ENCODE measurements at regions not wholly inside any gene's neighbourhood (a gene's known extent, or its start where the extent isn't known, plus 50 kb on each side); places are given as distances from the start of the nearest gene placed in this dataset.
"Not testable (repeated sequence)": the region's sequence is repeated elsewhere in the genome, so short reads cannot be mapped to it uniquely, and the experiment has no call there.

DNA sequence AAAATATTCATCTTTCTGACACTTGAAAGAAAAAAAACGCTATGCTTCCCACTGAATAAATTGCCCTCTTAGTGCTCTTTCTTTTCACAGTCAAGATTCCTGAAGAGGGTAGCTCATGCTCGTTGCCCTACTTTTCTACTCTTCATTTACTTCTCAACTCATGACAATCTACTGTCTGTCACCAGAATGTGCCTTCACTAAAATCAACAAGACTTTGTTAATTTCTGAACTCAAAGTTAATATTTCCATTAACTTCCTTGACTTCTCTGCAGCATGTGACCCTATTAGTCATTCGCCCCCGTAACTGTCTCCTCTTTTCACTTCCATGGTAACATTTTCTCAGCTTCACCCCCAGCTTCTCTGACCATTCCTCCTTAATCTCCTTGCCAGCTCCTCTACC lies 98.9 kb upstream of the MAPRE2 start:
- H3K27ac ChIP-seq = no peak overlapping the region
- no peak overlapping the region for H3K4me3 ChIP-seq

DNA sequence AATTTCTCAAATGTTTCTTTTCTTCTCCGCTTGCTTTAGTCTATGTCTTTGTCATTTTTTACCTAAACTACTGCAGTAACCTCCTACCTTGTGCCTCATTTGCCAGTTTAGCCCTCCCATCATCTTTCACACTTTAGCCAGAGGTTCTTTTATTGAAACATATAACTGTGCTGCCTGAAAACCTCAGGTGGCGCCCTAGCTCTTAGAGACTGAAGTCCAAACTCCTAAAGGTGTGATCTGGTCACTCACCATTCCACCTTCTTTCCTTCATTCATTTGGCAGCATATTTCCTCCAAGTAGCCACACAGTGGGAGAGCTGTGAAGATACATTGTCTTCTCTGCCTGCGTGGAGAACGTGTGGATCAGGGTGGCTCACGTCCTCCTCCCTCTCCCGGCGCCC lies 98.2 kb upstream of the MAPRE2 start:
- Histone ChIP-seq H3K4me3 (no peak overlapping the region), H3K27ac (no peak overlapping the region)

GRCh38 chr18:34943587-34943986 lies 97.6 kb upstream of the MAPRE2 start:
- no peak overlapping the region for H3K4me3 ChIP-seq
- no peak overlapping the region for H3K27ac ChIP-seq

- Histone ChIP-seq H3K4me3 (no peak overlapping the region), H3K27ac (no peak overlapping the region)
Observed at GRCh38 chr18:34947711-34948125, 93.5 kb upstream of the MAPRE2 start.

DNA sequence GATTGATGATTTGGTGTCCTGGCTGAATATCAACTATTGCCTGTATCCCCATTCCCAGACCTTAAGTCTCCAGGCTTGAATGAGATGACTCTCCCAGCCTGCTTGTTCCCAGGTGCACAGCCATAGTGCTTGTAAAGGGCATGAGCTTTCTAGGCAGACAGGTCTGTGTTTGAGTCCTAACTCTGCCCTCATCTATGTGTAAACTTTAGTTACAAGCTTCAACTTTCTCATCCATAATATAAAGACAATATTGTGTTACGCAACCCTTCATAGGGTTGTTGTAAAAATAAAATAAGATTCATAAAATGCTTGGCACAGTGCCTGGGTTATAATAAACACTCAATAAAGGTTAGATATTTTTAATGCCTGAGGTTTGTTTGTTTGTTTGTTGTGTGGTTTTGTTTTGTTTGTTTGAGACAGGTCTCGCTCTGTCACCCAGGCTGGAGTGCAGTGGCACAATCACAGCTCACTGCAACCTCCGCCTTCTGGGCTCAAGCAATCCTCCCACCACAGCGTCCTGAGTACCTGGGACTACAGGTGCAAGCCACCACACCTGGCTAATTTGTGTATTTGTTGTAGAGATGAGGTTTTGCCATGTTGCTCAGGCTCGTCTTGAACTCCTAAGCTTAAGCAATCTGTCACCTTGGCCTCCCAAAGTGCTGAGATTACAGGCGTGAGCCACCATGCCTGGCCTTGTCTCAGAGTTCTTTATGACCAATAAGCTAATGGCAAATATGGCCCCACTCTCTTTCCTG lies 89.4 kb upstream of the MAPRE2 start:
- no peak overlapping the region for H3K4me3 ChIP-seq

GRCh38 chr18:34953212-34953611 lies 88.0 kb upstream of the MAPRE2 start:
- Histone ChIP-seq H3K4me3 (no peak overlapping the region), H3K27ac (no peak overlapping the region)

More for the DNA sequence above, 89.4 kb upstream of the MAPRE2 start:
- no peak overlapping the region for H3K27ac ChIP-seq

DNA sequence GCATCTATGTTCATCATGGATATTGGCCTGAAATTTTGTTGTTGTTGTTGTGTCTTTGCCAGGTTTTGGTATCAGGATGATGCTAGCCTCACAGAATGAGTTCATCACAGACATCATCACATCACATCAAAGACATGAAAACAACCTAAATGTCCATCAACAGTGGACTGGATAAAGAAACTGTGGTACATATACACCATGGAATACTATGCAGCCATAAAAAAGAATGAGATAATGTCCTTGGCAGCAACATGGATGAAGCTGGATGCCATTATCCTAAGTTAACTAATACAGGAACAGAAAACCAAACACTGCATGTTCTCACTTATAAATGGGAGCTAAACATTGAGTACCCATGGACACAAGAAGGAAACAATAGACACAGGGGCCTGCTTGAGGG lies 85.7 kb upstream of the MAPRE2 start:
- H3K4me3 ChIP-seq, H3K27ac ChIP-seq: not testable (repeated sequence)

DNA sequence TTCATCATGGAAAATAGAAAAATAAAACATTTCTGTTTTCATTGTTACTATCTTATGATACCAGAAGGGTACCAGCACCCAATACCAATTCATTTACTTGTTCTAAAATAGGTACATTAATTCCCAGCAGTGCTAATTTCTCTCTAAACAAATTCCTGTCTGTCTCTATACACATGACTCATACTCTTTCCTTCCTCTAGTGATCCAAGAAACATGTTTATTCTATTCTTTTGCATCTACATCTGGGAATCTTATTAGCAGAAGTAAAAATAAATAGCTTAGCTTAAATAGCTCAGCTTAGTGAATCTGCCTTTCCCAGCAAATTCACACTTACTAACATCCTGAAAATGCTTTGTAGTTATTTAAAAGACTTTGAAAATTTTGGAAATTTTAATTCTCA lies 84.5 kb upstream of the MAPRE2 start:
- Histone ChIP-seq H3K27ac (no peak overlapping the region), H3K4me3 (no peak overlapping the region)

DNA sequence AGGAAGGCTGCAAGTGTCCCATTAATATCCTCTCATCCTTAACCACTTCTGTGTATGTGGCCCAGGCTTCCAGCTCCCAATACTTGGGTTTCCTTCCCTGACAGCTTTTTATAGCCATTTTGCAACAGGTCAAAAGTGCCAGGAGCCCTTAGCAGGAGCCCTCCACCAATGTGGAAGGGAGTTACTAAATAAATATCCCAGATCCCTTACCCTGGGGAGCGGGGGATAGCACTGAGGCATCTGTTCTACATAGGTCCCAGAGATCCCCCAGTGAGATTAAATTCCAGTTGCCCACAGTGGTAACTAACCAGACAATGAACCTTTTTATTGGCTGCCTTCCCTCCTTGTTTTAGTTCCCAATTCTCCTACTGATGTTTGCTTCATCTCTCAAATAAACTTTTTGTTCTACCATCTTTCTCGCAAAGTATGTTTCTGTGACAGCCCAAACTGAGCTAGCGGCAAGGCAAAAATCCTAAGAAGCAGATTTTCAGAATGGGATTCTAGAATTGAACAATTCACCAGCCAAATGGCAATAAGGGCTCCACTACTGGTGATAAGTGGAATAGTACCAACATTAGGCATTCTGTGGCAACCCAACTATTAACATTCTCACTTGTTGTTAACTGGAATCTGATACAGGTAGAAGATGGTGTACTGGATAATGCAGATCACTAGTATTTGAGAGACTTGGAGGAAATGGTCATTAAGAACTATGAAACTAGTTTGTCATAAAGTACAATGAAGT lies 83.9 kb upstream of the MAPRE2 start:
- Histone ChIP-seq H3K27ac (no peak overlapping the region), H3K4me3 (no peak overlapping the region)

DNA sequence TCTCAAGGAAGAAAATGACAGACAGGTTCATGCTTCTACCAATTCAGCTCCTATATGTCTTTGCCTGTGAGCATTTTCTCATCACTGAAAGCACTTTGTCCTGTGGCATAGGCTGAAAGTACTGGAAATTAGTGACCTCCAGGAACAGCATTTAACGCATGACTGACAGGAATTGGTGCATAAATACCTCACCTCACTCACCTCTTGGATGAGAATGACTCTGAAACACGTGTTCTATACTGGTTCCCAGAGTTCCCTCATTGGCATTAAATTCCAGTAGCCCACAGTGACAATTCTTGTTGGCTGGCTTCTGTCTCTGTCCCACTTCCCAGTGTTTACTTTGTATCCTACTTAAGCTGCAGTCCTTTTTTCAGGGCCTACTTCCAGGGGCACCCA lies 83.4 kb upstream of the MAPRE2 start:
- no peak overlapping the region for H3K27ac ChIP-seq
- H3K4me3 ChIP-seq = no peak overlapping the region

DNA sequence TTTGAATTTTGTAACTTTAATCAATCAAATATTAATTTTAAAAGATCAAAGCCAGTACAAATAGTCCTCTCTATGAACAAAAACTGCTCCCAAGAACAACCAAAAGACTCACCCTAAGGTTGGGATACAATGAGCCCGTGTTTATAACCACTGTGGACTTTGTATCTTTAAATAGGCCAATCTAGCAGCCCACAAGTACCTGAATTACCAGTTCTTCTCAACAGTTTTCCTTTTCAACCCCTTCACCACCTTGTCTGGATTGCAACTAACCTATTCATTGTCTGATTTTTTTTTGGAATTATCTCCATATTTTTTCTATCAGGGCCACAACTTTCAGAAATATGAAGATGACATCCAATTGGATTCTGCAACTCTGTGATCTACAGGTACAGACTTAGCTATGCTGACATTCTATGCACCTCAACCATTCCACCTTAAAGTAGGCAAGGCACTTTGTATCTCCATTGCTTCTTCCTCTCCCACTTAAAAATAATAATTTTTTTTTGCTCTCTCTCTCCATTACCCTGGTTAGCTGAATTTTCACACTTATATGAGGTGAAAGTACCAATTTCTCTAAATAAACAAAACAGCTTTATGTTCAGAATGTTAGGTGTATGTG lies 81.9 kb upstream of the MAPRE2 start:
- H3K4me3 ChIP-seq = no peak overlapping the region
- no peak overlapping the region for H3K27ac ChIP-seq

DNA sequence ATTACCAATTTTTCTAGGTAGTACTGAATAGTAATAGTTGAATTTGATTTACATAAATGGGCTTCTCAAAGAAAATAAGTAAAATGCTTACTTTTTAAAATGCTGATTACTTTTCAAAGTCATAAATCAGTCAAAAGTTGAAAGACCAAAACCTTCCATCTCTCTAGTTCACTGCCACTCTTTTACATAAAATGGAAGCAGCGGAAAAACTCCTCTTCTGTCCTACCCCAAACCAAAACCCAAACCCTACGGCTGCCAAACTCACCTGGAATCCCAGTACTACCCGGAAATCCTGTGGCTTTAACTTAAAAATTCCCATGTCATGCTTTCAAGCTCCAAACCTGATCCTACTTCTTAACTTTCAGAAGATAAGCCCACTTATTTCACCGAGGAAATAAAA lies 81.2 kb upstream of the MAPRE2 start:
- H3K27ac ChIP-seq = no peak overlapping the region
- H3K4me3 ChIP-seq = no peak overlapping the region

GRCh38 chr18:34965108-34965507 lies 76.1 kb upstream of the MAPRE2 start:
- Histone ChIP-seq H3K4me3 (no peak overlapping the region), H3K27ac (no peak overlapping the region)

- H3K27ac ChIP-seq = no peak overlapping the region
- H3K4me3 ChIP-seq = no peak overlapping the region
Observed at GRCh38 chr18:34965566-34965965, 75.6 kb upstream of the MAPRE2 start.

DNA sequence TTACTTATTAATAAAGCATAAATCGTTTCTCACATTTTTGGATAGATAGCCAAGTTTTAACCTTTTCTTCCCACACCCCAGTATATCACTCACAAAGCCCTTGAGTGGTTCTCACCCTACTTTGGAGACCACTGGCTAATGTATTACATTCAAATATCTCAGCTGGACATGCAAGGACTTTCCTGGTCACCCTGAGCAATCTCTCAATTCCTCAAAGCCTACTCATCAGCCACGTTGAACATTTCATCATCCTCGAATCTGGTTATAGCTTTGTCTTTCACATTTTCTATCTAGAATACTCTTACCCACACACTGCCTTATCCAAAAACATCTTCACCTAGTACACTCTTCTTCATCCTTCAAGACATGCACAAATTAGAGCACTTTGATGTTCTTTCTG lies 71.1 kb upstream of the MAPRE2 start:
- Histone ChIP-seq H3K4me3 (no peak overlapping the region), H3K27ac (no peak overlapping the region)

GRCh38 chr18:34971313-34971712 lies 69.9 kb upstream of the MAPRE2 start:
- no peak overlapping the region for H3K4me3 ChIP-seq
- no peak overlapping the region for H3K27ac ChIP-seq

GRCh38 chr18:34972765-34973414 lies 68.3 kb upstream of the MAPRE2 start:
- H3K27ac ChIP-seq = no peak overlapping the region

GRCh38 chr18:34976123-34976522 lies 65.1 kb upstream of the MAPRE2 start:
- peak overlapping the region in 2 of 7 experiments; percentile 48 to 57 for H3K4me3 ChIP-seq
- H3K27ac ChIP-seq = no peak overlapping the region

More at GRCh38 chr18:34972765-34973414, 68.3 kb upstream of the MAPRE2 start:
- H3K4me3 ChIP-seq = no peak overlapping the region

DNA sequence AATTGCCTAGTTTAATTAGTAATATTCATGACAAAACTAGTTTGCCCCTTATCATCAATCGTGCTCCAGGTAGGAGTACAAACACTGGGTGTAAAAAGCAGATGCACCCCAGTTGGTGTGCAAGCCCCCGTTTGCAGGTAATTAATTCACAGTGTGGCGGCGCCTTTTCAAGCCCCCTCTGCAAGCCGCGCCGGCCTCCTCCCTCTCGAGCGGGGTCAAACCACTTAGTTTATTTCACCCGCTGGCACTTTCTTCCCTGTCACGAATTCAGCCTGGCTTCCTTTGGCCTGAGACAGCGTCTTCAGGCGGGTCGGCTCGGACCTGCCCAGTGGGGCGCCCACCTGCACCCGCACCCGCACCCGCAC lies 64.7 kb upstream of the MAPRE2 start:
- Histone ChIP-seq H3K4me3 (peak overlapping the region; percentile 48 to 63 (median 57)), H3K27ac (peak overlapping the region in 3 of 21 experiments; percentile 10 to 82 (median 22))
